Neuronal stem cell (in vitro differentiated cells): ENCODE measurements at regions not wholly inside any gene's neighbourhood (a gene's known extent, or its start where the extent isn't known, plus 50 kb on each side); places are given as distances from the start of the nearest gene placed in this dataset.

Experiments
- DNase-seq: peaks from one replicate; pipeline ENCODE4 v3.0.0-alpha.2; 2013; ENCODE audit warnings: low spot score
- H2AFZ ChIP-seq: one replicate; pipeline ENCODE4 v1.6.1; 2013; ENCODE audit warnings: mild to moderate bottlenecking, low read length, inconsistent platforms
- H2AK5ac ChIP-seq: 2 replicates; pipeline ENCODE4 v1.6.1; 2013; ENCODE audit warnings: low read depth, mild to moderate bottlenecking, inconsistent platforms, low read length, moderate library complexity, mixed read lengths
- H2BK120ac ChIP-seq: 2 replicates; pipeline ENCODE4 v1.6.1; 2013; ENCODE audit warnings: low read depth, mild to moderate bottlenecking, inconsistent platforms, low read length, moderate library complexity, mixed read lengths
- H2BK12ac ChIP-seq: one replicate; pipeline ENCODE4 v1.6.1; 2013; ENCODE audit warnings: low read length, inconsistent platforms
- H2BK15ac ChIP-seq: 2 replicates; pipeline ENCODE4 v1.6.1; 2013; ENCODE audit warnings: mild to moderate bottlenecking, low read length, inconsistent platforms, mixed read lengths
- H2BK5ac ChIP-seq: one replicate; pipeline ENCODE4 v1.6.1; 2013; ENCODE audit warnings: inconsistent platforms, mild to moderate bottlenecking, low read length, moderate library complexity
- H3K14ac ChIP-seq: one replicate; pipeline ENCODE4 v1.6.1; 2013; ENCODE audit warnings: low read length, inconsistent platforms
- H3K18ac ChIP-seq: 2 replicates; pipeline ENCODE4 v1.6.1; 2013; ENCODE audit warnings: low read length, inconsistent platforms
- H3K23ac ChIP-seq: 2 replicates; pipeline ENCODE4 v1.6.1; 2013; ENCODE audit warnings: low read depth, mild to moderate bottlenecking, mixed read lengths, low read length, inconsistent platforms; ENCODE audit not compliant: poor library complexity
- H3K27ac ChIP-seq: replicated peaks from 3 replicates; pipeline ENCODE4 v1.5.1; 2013; ENCODE audit warnings: low read length, inconsistent platforms
- H3K27me3 ChIP-seq, 3 experiments: 2 replicates each; pipeline ENCODE4 v1.6.1; 2013; ENCODE audit warnings: low read length in 3 of 3, mild to moderate bottlenecking in 2 of 3, inconsistent platforms in 1 of 3, low read depth in 1 of 3, mixed read lengths in 1 of 3, moderate library complexity in 1 of 3; ENCODE audit not compliant: control insufficient read depth in 3 of 3, insufficient read depth in 3 of 3
- H3K36me3 ChIP-seq, 2 donors: replicated peaks in 1 of 2; 2 replicates each; pipeline ENCODE4 v1.6.1; 2013; ENCODE audit warnings: low read length in 2 of 2; ENCODE audit not compliant: control insufficient read depth in 2 of 2, insufficient read depth in 2 of 2
- H3K4ac ChIP-seq: 2 replicates; pipeline ENCODE4 v1.6.1; 2013; ENCODE audit warnings: inconsistent platforms, mild to moderate bottlenecking, low read length, moderate library complexity
- H3K4me1 ChIP-seq, 2 donors: 1 replicate in 1 of 2; 2 replicates in 1 of 2; pipeline ENCODE4 v1.6.1; 2013; ENCODE audit warnings: low read length in 2 of 2, low read depth in 1 of 2; ENCODE audit not compliant: control insufficient read depth in 2 of 2, insufficient read depth in 1 of 2
- H3K4me2 ChIP-seq: one replicate; pipeline ENCODE4 v1.6.1; 2013; ENCODE audit warnings: mild to moderate bottlenecking, low read length, inconsistent platforms; ENCODE audit not compliant: insufficient read depth, poor library complexity, severe bottlenecking
- H3K4me3 ChIP-seq, 2 donors: 2 replicates each; pipeline ENCODE4 v1.5.1; 2013; ENCODE audit warnings: low read length in 2 of 2, mild to moderate bottlenecking in 2 of 2, inconsistent platforms in 1 of 2, moderate library complexity in 1 of 2
- H3K79me1 ChIP-seq: one replicate; pipeline ENCODE4 v1.6.1; 2013; ENCODE audit warnings: low read depth, mild to moderate bottlenecking, inconsistent platforms, low read length, moderate library complexity
- H3K9ac ChIP-seq: one replicate; pipeline ENCODE4 v1.6.1; 2013; ENCODE audit warnings: mild to moderate bottlenecking, low read depth, low read length, inconsistent platforms; ENCODE audit not compliant: poor library complexity
- H3K9me3 ChIP-seq, 2 donors: replicated peaks in 1 of 2; 2 replicates each; pipeline versions ENCODE3 to v1.6.1; 2013; ENCODE audit warnings: low read length in 2 of 2, mild to moderate bottlenecking in 2 of 2, inconsistent platforms in 1 of 2, low read depth in 1 of 2, mixed read lengths in 1 of 2, moderate library complexity in 1 of 2; ENCODE audit not compliant: control insufficient read depth in 2 of 2, insufficient read depth in 1 of 2
- H4K8ac ChIP-seq: one replicate; pipeline ENCODE4 v1.6.1; 2013; ENCODE audit warnings: low read depth, mild to moderate bottlenecking, inconsistent platforms, low read length, moderate library complexity
- H4K91ac ChIP-seq: one replicate; pipeline ENCODE4 v1.6.1; 2013; ENCODE audit warnings: low read length, low read depth, mild to moderate bottlenecking, inconsistent platforms; ENCODE audit not compliant: poor library complexity
- WGBS, 2 donors: extraction: QIAGEN DNeasy Blood & Tissue Kit; methylation state at CpG; one replicate each; pipeline ENCODE4 v1.1.7; 2013; ENCODE audit warnings: missing lambda C conversion rate in 2 of 2, mixed read lengths in 1 of 2; ENCODE audit not compliant: insufficient read length in 2 of 2, insufficient replicate concordance in 1 of 2; ENCODE audit errors: extremely low coverage in 2 of 2; 5-methylcytosine and 5-hydroxymethylcytosine counted together

- Histone ChIP-seq H3K14ac (no peak overlapping the region), H3K79me1 (no peaks in the 10 kb centered on the region), H3K4me3 (no peak overlapping the region), H3K18ac (no peak overlapping the region), H4K91ac (no peak overlapping the region), H2BK120ac (no peak overlapping the region), H4K8ac (no peak overlapping the region), H3K9ac (no peak overlapping the region), H3K4ac (no peak overlapping the region), H2BK5ac (no peak overlapping the region), H2AK5ac (no peak overlapping the region), H3K9me3 (no peaks in the 10 kb centered on the region), H3K4me1 (no peaks in the 10 kb centered on the region), H2AFZ (no peak overlapping the region), H3K27me3 (no peaks in the 10 kb centered on the region), H3K27ac (no peak overlapping the region), H3K36me3 (no peaks in the 10 kb centered on the region), H2BK15ac (no peak overlapping the region), H3K23ac (no peak overlapping the region), H3K4me2 (no peak overlapping the region), H2BK12ac (no peak overlapping the region)
- DNase-seq: no peak
- WGBS, 2 donors: no CpG with 5 or more reads among the region's 3 CpGs
These were observed 118.7 kb downstream of the RPL22L1 start for GRCh38 chr3:170751083-170751898.

DNA sequence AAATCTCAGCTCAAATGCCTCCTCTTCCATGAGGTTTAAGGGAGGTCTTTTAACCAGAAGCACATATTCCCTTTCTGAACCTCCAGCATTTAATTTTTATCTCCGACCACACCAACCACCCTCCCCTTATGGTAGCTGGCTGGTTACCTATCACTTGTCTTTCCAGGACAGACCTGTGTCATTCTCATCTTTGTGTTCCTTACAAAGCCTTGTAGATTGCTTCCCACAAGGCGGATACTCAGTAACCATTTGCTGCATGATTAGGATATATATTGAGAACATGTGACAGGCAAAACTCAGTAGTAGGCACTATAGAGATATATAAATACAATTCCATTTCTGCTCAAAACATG, 119.5 kb downstream of the RPL22L1 start:
- no peak overlapping the region for H2BK5ac ChIP-seq
- H3K4me3 ChIP-seq: no peak overlapping the region
- no peak overlapping the region for H2BK120ac ChIP-seq
- H2BK15ac ChIP-seq: no peak overlapping the region
- H4K91ac ChIP-seq: no peak overlapping the region
- H3K9me3 ChIP-seq: no peaks in the 10 kb centered on the region
- no peaks in the 10 kb centered on the region for H3K36me3 ChIP-seq
- no peak overlapping the region for H3K4me2 ChIP-seq
- no peak overlapping the region for H2BK12ac ChIP-seq
- no peak overlapping the region for H3K18ac ChIP-seq
- H3K9ac ChIP-seq: no peak overlapping the region
- no peak overlapping the region for H3K27ac ChIP-seq
- no peak for DNase-seq
- no peak overlapping the region for H2AK5ac ChIP-seq
- no peaks in the 10 kb centered on the region for H3K79me1 ChIP-seq
- H4K8ac ChIP-seq: no peak overlapping the region
- H3K14ac ChIP-seq: no peak overlapping the region
- no peaks in the 10 kb centered on the region for H3K27me3 ChIP-seq
- no CpG with 5 or more reads among the region's 2 CpGs for WGBS, 2 donors
- no peaks in the 10 kb centered on the region for H3K4me1 ChIP-seq
- no peak overlapping the region for H3K23ac ChIP-seq
- H3K4ac ChIP-seq: no peak overlapping the region
- H2AFZ ChIP-seq: no peak overlapping the region

DNA sequence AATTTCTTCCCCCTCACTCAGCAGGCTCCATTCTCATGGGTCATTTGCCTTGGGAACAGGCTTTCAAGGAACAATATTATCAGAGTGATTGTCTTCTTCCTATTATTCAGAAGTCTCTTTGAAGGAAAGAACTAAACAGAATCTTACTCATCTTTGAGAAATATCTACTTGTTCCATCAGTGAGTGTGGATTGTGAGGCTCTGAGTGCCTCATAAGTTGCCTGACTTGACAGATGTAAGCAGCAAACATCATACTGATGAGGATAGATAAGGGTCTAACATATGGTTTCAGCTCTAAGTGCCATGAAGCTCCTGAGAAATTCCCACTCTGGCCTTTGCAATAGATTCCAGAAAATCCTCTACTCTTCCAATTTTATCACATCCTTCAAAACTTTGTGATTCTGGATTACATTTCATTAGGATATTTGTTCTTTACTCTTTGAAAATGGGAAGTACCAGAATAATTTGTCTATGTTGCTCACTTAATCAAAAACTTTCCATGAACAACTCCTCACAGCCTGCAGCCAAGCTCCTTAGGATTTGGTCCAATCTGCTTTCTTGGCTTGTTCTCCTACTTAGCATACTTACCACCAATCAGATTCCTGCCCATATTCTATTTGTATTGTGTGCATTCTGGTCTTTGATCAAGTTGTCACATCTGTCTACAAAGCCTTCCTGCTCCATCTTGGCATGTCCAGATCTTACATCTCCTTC, 120.1 kb downstream of the RPL22L1 start:
- H3K4me3 ChIP-seq: no peak overlapping the region

DNA sequence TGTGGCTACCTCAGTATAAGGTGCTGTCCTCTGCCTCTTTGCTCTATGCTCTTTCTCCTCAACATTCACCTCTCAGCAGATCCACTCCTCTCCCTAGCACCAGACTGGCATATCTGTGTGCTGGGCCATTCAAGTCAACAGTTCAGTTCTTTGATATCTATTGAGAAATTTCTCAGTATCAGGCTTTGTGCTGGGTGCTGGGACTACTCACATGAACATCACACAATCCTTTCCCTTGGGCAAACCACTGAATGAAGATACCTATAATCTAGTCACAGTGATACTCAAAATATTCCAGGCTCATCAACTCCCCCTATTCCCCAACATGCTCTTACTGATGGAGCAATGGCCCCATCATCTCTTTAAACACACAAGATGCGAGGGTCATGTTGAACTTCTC, 120.8 kb downstream of the RPL22L1 start:
- Histone ChIP-seq H3K27ac (no peak overlapping the region), H3K9ac (no peak overlapping the region), H4K91ac (no peak overlapping the region), H3K4me1 (no peaks in the 10 kb centered on the region), H2BK12ac (no peak overlapping the region), H4K8ac (no peak overlapping the region), H3K27me3 (no peaks in the 10 kb centered on the region), H3K23ac (no peak overlapping the region), H3K79me1 (no peaks in the 10 kb centered on the region), H3K18ac (no peak overlapping the region), H2AFZ (no peak overlapping the region), H3K36me3 (no peaks in the 10 kb centered on the region), H2AK5ac (no peak overlapping the region), H3K4me3 (no peak overlapping the region), H3K9me3 (no peaks in the 10 kb centered on the region), H3K4ac (no peak overlapping the region), H2BK120ac (no peak overlapping the region), H3K14ac (no peak overlapping the region), H2BK15ac (no peak overlapping the region), H2BK5ac (no peak overlapping the region), H3K4me2 (no peak overlapping the region)
- no CpG with 5 or more reads among the region's 1 CpG for WGBS, 2 donors
- DNase-seq: no peak

More for the DNA sequence above, 120.1 kb downstream of the RPL22L1 start:
- H3K27ac ChIP-seq: no peak overlapping the region
- H2BK15ac ChIP-seq: no peak overlapping the region
- H3K9ac ChIP-seq: no peak overlapping the region
- no peak overlapping the region for H3K4me2 ChIP-seq
- H2BK5ac ChIP-seq: no peak overlapping the region
- no peaks in the 10 kb centered on the region for H3K79me1 ChIP-seq
- H3K36me3 ChIP-seq: no peaks in the 10 kb centered on the region
- H2BK12ac ChIP-seq: no peak overlapping the region
- H3K4ac ChIP-seq: no peak overlapping the region
- no peak overlapping the region for H3K18ac ChIP-seq
- H3K9me3 ChIP-seq: no peaks in the 10 kb centered on the region
- no peak overlapping the region for H4K8ac ChIP-seq
- H2AK5ac ChIP-seq: no peak overlapping the region
- DNase-seq: no peak
- no peak overlapping the region for H3K14ac ChIP-seq
- H3K4me1 ChIP-seq: no peaks in the 10 kb centered on the region
- H3K23ac ChIP-seq: no peak overlapping the region
- no peak overlapping the region for H2AFZ ChIP-seq
- H3K27me3 ChIP-seq: no peaks in the 10 kb centered on the region
- H4K91ac ChIP-seq: no peak overlapping the region
- no peak overlapping the region for H2BK120ac ChIP-seq
